Type B pancreatic cell (in vitro differentiated cells): ENCODE measurements at regions not wholly inside any gene's neighbourhood (a gene's known extent, or its start where the extent isn't known, plus 50 kb on each side); places are given as distances from the start of the nearest gene placed in this dataset.

Experiments
- DNase-seq: peaks from one replicate; pipeline ENCODE4 v3.0.0; 2021; ENCODE audit warnings: mixed read lengths; ENCODE audit not compliant: unreplicated experiment; ENCODE audit errors: extremely low spot score
- H3K27ac Mint-ChIP-seq: 2 replicates; pipeline ENCODE4 v1.8.0; 2021; ENCODE audit warnings: mild to moderate bottlenecking, mixed read lengths
- H3K27me3 Mint-ChIP-seq: 2 replicates; pipeline ENCODE4 v1.8.0; 2021; ENCODE audit warnings: mixed read lengths
- H3K36me3 Mint-ChIP-seq: 2 replicates; pipeline ENCODE4 v1.8.0; 2021; ENCODE audit warnings: mixed read lengths
- H3K4me1 Mint-ChIP-seq: one replicate; pipeline ENCODE4 v1.8.0; 2021; ENCODE audit warnings: mixed read lengths; ENCODE audit not compliant: unreplicated experiment
- H3K4me3 Mint-ChIP-seq: 2 replicates; pipeline ENCODE4 v1.8.0; 2021; ENCODE audit warnings: mild to moderate bottlenecking, mixed read lengths
- H3K9me3 Mint-ChIP-seq: 2 replicates; pipeline ENCODE4 v1.8.0; 2021; ENCODE audit warnings: mixed read lengths
- CTCF ChIP-seq: fragments of 200-600 bp; sonication (generic); conservative IDR thresholded peaks from 2 replicates; pipeline ENCODE4 v1.5.0; 2021; ENCODE audit warnings: antibody characterized with exemption, mild to moderate bottlenecking

- TF ChIP-seq CTCF = no peak
- Mint-ChIP-seq H3K27ac (no peak overlapping the region), H3K36me3 (no peaks in the 10 kb centered on the region), H3K4me3 (no peak overlapping the region), H3K27me3 (no peaks in the 10 kb centered on the region), H3K9me3 (peaks cover 5% of the 10 kb centered on the region), H3K4me1 (no peaks in the 10 kb centered on the region)
- DNase-seq = no peak
These were observed 60.5 kb upstream of the PRMT6 start for GRCh38 chr1:106995970-106996369.

- H3K27ac Mint-ChIP-seq = no peak overlapping the region
- DNase-seq = no peak
- peaks cover 5% of the 10 kb centered on the region for H3K9me3 Mint-ChIP-seq
- no peaks in the 10 kb centered on the region for H3K36me3 Mint-ChIP-seq
- no peak overlapping the region for H3K4me3 Mint-ChIP-seq
- no peaks in the 10 kb centered on the region for H3K4me1 Mint-ChIP-seq
- TF ChIP-seq CTCF = no peak
- H3K27me3 Mint-ChIP-seq = no peaks in the 10 kb centered on the region
These were observed 58.0 kb upstream of the PRMT6 start for GRCh38 chr1:106998431-106999002.

GRCh38 chr1:107000902-107001301, 55.6 kb upstream of the PRMT6 start:
- Mint-ChIP-seq H3K36me3 (no peaks in the 10 kb centered on the region), H3K27ac (no peak overlapping the region), H3K9me3 (peaks cover 2% of the 10 kb centered on the region), H3K4me1 (no peaks in the 10 kb centered on the region), H3K4me3 (no peak overlapping the region), H3K27me3 (no peaks in the 10 kb centered on the region)
- no peak for TF ChIP-seq CTCF
- no peak for DNase-seq

GRCh38 chr1:107003972-107004371, 52.5 kb upstream of the PRMT6 start:
- Mint-ChIP-seq H3K27ac (no peak overlapping the region), H3K4me1 (no peaks in the 10 kb centered on the region), H3K4me3 (no peak overlapping the region), H3K27me3 (no peaks in the 10 kb centered on the region), H3K36me3 (no peaks in the 10 kb centered on the region), H3K9me3 (no peaks in the 10 kb centered on the region)
- no peak for TF ChIP-seq CTCF
- DNase-seq = no peak

GRCh38 chr1:107004421-107004820, 52.1 kb upstream of the PRMT6 start:
- DNase-seq = no peak
- Mint-ChIP-seq H3K36me3 (no peaks in the 10 kb centered on the region), H3K9me3 (no peaks in the 10 kb centered on the region), H3K4me3 (no peak overlapping the region), H3K4me1 (no peaks in the 10 kb centered on the region), H3K27me3 (no peaks in the 10 kb centered on the region), H3K27ac (no peak overlapping the region)
- TF ChIP-seq CTCF = no peak
